ENCODE measurements at regions not wholly inside any gene's neighbourhood (a gene's known extent, or its start where the extent isn't known, plus 50 kb on each side); places are given as distances from the start of the nearest gene placed in this dataset.

DNA sequence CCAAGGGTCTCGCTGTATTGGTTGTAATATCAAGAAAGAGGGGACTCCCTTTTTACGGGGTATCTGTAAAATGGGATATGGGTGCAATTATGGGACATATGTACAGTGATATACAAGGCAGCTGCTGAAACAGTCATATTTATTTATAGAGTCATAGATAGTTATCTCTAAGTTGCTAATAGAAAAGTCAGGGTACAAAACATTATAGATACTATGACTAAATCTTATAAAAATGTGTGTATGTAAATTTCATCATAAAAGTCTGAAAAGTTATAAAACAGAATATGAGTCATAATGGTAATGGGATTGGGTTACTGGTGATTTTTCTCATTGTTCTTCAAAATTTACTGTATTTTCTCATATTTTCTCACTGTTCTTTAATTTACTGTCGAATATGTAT, 344.9 kb upstream of the SLCO3A1 start:
- H3K9ac ChIP-seq (ENCODE audit: low read length): no peak overlapping the region
- no peaks in the 10 kb centered on the region for H3K79me2 ChIP-seq (ENCODE audit: insufficient read depth, low read length)
- H3K4me1 ChIP-seq (ENCODE audit: insufficient read depth, low read length, severe bottlenecking): no peaks in the 10 kb centered on the region
- no peak overlapping the region for H2AFZ ChIP-seq (ENCODE audit: low read length)
- no peaks in the 10 kb centered on the region for H3F3A ChIP-seq (ENCODE audit: insufficient read depth, low read length)
- H4K20me1 ChIP-seq (ENCODE audit: insufficient read depth, low read length): no peaks in the 10 kb centered on the region
- TF ChIP-seq EZH2 (IDR thresholded peaks at IDR 0.05; ENCODE audit: borderline replicate concordance, low read length): no peak
- TF ChIP-seq, protein P1, sequence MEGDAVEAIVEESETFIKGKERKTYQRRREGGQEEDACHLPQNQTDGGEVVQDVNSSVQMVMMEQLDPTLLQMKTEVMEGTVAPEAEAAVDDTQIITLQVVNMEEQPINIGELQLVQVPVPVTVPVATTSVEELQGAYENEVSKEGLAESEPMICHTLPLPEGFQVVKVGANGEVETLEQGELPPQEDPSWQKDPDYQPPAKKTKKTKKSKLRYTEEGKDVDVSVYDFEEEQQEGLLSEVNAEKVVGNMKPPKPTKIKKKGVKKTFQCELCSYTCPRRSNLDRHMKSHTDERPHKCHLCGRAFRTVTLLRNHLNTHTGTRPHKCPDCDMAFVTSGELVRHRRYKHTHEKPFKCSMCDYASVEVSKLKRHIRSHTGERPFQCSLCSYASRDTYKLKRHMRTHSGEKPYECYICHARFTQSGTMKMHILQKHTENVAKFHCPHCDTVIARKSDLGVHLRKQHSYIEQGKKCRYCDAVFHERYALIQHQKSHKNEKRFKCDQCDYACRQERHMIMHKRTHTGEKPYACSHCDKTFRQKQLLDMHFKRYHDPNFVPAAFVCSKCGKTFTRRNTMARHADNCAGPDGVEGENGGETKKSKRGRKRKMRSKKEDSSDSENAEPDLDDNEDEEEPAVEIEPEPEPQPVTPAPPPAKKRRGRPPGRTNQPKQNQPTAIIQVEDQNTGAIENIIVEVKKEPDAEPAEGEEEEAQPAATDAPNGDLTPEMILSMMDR (IDR thresholded peaks at IDR 0.05; ENCODE audit: low read length): no peak
- H3K9me2 ChIP-seq (ENCODE audit: low read depth, low read length): no peaks in the 10 kb centered on the region
- no peak overlapping the region for H3K4me3 ChIP-seq (ENCODE audit: low read depth, low read length, poor library complexity, severe bottlenecking)
- H3K27me3 ChIP-seq (ENCODE audit: insufficient read depth, low read length): no peaks in the 10 kb centered on the region
- H3K36me3 ChIP-seq (ENCODE audit: insufficient read depth, low read length): no peaks in the 10 kb centered on the region
- no peak overlapping the region for H3K4me2 ChIP-seq (ENCODE audit: low read length)
- no peaks in the 10 kb centered on the region for H3K9me3 ChIP-seq (ENCODE audit: low read length)
- H3K27ac ChIP-seq (ENCODE audit: low read depth, low read length, poor library complexity, severe bottlenecking): no peak overlapping the region

GRCh38 chr15:91514147-91514546, 339.4 kb upstream of the SLCO3A1 start:
- Histone ChIP-seq H3K4me3 (ENCODE audit: low read depth, low read length, poor library complexity, severe bottlenecking) (no peak overlapping the region), H4K20me1 (ENCODE audit: insufficient read depth, low read length) (no peaks in the 10 kb centered on the region), H3K9me3 (ENCODE audit: low read length) (no peaks in the 10 kb centered on the region), H3K4me2 (ENCODE audit: low read length) (no peak overlapping the region), H3K27ac (ENCODE audit: low read depth, low read length, poor library complexity, severe bottlenecking) (no peak overlapping the region), H3K9ac (ENCODE audit: low read length) (no peak overlapping the region), H3K4me1 (ENCODE audit: insufficient read depth, low read length, severe bottlenecking) (no peaks in the 10 kb centered on the region), H3K79me2 (ENCODE audit: insufficient read depth, low read length) (no peaks in the 10 kb centered on the region), H3K9me2 (ENCODE audit: low read depth, low read length) (no peaks in the 10 kb centered on the region), H2AFZ (ENCODE audit: low read length) (no peak overlapping the region), H3K27me3 (ENCODE audit: insufficient read depth, low read length) (no peaks in the 10 kb centered on the region), H3F3A (ENCODE audit: insufficient read depth, low read length) (no peaks in the 10 kb centered on the region), H3K36me3 (ENCODE audit: insufficient read depth, low read length) (no peaks in the 10 kb centered on the region)
- no peak for TF ChIP-seq EZH2 (IDR thresholded peaks at IDR 0.05; ENCODE audit: borderline replicate concordance, low read length)
- TF ChIP-seq, protein P1 (IDR thresholded peaks at IDR 0.05; ENCODE audit: low read length): no peak

DNA sequence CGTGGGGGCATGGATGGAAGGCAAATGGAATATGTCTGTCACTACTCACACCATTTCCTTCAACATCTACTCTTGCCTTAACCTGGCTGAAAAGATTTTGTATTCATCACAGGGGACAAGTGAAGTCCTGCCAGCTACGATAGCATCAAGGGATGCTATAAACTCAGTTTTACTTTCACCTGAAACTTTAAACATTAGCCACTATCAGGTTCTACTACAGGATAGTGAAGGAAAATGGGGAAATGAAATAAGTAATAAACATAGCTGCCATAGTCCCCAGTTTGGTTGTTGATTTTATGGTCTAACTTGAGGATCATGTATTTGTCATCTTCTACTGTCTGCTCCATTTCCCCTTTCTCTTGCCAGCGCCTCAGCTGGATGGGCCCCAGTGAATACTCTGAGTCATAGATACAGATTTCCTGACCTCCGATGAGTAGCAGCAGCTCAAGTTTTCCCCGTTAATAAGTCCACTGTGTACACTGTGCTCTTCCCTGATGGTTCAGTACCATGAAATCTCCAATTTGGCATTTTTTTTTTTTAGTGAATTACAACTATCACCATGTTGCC, 338.2 kb upstream of the SLCO3A1 start:
- no peaks in the 10 kb centered on the region for H4K20me1 ChIP-seq (ENCODE audit: insufficient read depth, low read length)
- no peaks in the 10 kb centered on the region for H3K4me1 ChIP-seq (ENCODE audit: insufficient read depth, low read length, severe bottlenecking)
- no peaks in the 10 kb centered on the region for H3K9me2 ChIP-seq (ENCODE audit: low read depth, low read length)
- no peaks in the 10 kb centered on the region for H3F3A ChIP-seq (ENCODE audit: insufficient read depth, low read length)
- no peak overlapping the region for H3K9ac ChIP-seq (ENCODE audit: low read length)
- no peak for TF ChIP-seq EZH2 (IDR thresholded peaks at IDR 0.05; ENCODE audit: borderline replicate concordance, low read length)
- TF ChIP-seq, protein P1 (IDR thresholded peaks at IDR 0.05; ENCODE audit: low read length): no peak
- H2AFZ ChIP-seq (ENCODE audit: low read length): no peak overlapping the region
- no peak overlapping the region for H3K4me3 ChIP-seq (ENCODE audit: low read depth, low read length, poor library complexity, severe bottlenecking)
- no peaks in the 10 kb centered on the region for H3K27me3 ChIP-seq (ENCODE audit: insufficient read depth, low read length)
- no peaks in the 10 kb centered on the region for H3K79me2 ChIP-seq (ENCODE audit: insufficient read depth, low read length)
- no peaks in the 10 kb centered on the region for H3K9me3 ChIP-seq (ENCODE audit: low read length)
- H3K4me2 ChIP-seq (ENCODE audit: low read length): no peak overlapping the region
- no peak overlapping the region for H3K27ac ChIP-seq (ENCODE audit: low read depth, low read length, poor library complexity, severe bottlenecking)
- no peaks in the 10 kb centered on the region for H3K36me3 ChIP-seq (ENCODE audit: insufficient read depth, low read length)
